ENCODE measurements at regions not wholly inside any gene's neighbourhood (a gene's known extent, or its start where the extent isn't known, plus 50 kb on each side); places are given as distances from the start of the nearest gene placed in this dataset.

DNA sequence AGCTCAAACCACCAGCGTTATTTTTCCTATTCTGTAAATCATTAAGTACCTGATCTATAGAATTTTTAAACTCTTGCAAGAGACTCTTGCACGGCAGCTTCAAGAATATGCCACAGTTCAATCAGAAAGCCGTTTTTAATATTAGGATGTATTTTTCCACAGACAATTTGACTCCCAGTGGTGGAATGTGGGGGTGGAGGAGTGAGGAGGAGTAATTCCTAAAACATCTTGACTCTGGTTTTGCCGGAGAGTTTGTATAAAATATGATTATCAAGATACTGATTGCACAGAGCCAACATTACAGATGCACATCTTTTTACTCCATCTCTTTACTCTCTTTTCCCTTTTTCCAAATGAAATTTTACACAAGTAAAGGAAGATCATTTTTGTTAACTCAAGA, 288.3 kb downstream of the ENC1 start (continued):
- TF ChIP-seq FOXM1 (IDR thresholded peaks at IDR 0.05; ENCODE audit: low read depth, low read length) (no peak), MTA2 (IDR thresholded peaks at IDR 0.05; ENCODE audit: low read depth) (no peak), BCLAF1 (IDR thresholded peaks at IDR 0.05) (no peak), HCFC1 (IDR thresholded peaks at IDR 0.05; ENCODE audit: low read length) (no peak), YY1 (IDR thresholded peaks at IDR 0.05; ENCODE audit: low read depth, low read length) (no peak), MLLT1 (IDR thresholded peaks at IDR 0.05) (no peak), NRF1 (conservative IDR thresholded peaks at IDR 0.05; ENCODE audit: low read depth, low read length) (no peak)
- TF ChIP-seq, protein P1, sequence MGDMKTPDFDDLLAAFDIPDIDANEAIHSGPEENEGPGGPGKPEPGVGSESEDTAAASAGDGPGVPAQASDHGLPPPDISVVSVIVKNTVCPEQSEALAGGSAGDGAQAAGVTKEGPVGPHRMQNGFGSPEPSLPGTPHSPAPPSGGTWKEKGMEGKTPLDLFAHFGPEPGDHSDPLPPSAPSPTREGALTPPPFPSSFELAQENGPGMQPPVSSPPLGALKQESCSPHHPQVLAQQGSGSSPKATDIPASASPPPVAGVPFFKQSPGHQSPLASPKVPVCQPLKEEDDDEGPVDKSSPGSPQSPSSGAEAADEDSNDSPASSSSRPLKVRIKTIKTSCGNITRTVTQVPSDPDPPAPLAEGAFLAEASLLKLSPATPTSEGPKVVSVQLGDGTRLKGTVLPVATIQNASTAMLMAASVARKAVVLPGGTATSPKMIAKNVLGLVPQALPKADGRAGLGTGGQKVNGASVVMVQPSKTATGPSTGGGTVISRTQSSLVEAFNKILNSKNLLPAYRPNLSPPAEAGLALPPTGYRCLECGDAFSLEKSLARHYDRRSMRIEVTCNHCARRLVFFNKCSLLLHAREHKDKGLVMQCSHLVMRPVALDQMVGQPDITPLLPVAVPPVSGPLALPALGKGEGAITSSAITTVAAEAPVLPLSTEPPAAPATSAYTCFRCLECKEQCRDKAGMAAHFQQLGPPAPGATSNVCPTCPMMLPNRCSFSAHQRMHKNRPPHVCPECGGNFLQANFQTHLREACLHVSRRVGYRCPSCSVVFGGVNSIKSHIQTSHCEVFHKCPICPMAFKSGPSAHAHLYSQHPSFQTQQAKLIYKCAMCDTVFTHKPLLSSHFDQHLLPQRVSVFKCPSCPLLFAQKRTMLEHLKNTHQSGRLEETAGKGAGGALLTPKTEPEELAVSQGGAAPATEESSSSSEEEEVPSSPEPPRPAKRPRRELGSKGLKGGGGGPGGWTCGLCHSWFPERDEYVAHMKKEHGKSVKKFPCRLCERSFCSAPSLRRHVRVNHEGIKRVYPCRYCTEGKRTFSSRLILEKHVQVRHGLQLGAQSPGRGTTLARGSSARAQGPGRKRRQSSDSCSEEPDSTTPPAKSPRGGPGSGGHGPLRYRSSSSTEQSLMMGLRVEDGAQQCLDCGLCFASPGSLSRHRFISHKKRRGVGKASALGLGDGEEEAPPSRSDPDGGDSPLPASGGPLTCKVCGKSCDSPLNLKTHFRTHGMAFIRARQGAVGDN (IDR thresholded peaks at IDR 0.05) = no peak
